Activated CD4-positive, alpha-beta T cell treated with anti-CD3 and anti-CD28 coated beads, Interleukin-10, Interleukin-2, amounts not matched to agents 100 ng/mL and 50 ng/mL, durations not matched to agents 16 hours and 8 hours (primary cell): ENCODE measurements at regions not wholly inside any gene's neighbourhood (a gene's known extent, or its start where the extent isn't known, plus 50 kb on each side); places are given as distances from the start of the nearest gene placed in this dataset.

Experiments
- DNase-seq: peaks from one replicate; pipeline ENCODE4 v3.0.0-alpha.2; 2020

DNA sequence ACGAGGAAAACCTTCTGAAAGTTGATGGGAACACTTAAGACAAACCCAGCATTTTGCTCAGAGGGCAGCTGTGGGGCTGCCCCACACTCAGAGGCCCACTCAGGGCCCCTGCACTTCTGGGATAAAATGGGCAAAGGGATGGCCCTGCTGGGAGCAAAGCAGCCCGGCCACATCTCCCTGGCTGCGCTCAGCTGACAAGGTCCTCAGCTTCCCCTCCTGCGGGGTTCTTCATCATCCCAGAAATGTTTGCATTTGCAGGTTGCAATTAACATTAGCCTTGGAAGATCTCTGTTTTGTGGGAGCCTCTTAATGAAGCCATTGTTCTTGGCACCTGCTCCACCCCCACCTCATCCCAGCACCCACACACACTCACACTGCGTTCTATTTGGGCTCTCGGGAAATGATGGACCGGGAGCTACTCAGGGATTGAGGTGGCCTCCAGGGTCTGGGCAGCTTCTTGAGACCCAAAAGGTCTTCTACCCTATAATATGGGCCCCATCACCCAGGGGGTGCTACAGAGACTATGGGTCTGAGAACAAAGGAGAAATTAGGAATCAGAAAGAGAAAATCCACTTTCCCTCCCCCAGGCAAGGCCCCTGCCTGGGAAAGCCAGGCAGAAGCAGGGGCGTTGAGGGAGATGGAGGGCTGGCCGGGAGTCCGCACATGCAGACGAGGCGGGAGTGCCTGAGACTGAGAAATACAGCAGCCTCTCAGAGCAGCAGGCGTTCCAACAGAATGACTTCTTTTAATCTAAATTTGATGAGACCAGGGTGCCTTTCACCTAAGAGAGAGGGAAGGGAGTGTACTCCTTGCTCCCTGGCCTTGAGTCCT lies 53.7 kb upstream of the RPL38 start:
- DNase-seq, result no peak

DNA sequence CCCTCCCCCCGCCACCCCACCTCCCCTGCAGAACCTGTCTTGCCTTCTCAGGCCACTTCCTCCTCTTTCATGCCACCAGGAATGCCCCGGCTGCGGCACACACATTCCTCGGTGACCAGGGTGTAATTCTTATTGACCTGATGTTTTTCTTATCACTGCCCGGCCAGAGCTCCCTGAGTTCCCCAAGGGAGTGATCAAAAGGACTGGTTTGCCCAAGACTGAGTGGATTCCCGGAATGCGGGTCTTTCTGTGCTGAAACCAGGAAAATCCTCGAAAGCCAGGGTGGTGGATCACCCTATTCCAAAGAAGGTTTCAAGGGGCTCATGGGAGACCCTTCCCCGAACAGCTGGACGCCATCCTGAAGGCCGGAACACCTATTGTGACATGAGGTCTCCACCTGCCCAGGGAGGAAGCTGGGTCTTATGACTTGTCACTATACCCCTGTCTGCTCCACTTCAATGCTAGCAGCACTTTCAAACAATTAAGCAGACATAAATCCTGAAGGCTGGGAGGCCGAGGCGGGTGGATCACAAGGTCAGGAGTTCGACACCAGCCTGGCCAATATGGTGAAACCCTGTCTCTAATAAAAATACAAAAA lies 53.0 kb upstream of the RPL38 start:
- no peak for DNase-seq

DNA sequence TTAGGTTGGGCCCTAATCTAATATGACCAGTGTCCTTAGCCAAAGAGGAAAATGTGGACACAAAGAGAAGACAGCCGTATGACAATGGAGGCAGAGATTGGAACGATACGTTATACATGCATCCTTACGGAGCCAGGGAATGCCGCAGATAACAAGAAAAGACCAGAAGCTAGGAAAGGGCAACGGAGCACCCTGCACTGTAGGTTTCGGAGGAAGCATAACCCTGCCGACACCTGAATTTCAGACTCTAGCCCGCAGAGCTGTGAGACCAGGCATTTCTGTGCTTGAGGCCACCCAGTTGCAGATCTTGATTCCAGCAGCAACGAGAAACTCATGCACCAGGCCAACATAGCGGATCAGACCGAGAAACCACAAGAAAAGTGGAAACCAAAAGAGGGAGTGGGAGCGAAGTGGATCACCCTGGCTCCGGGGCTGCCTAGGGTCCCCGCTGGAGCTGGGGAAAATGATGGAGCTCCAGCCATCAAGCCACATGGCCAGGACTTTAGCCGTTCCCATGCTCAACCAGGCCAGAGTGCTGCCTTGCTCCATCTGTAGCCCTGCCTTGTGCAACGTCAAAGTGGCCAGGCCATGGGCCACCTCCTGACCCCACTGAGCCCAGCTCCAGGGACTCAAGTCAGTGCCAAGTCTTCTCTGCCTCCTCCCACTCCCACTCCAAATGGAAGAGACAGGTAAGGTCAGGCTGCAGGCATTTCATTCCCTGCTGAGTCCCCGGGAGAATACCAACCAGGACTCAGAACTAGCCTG lies 51.7 kb upstream of the RPL38 start:
- no peak for DNase-seq

DNA sequence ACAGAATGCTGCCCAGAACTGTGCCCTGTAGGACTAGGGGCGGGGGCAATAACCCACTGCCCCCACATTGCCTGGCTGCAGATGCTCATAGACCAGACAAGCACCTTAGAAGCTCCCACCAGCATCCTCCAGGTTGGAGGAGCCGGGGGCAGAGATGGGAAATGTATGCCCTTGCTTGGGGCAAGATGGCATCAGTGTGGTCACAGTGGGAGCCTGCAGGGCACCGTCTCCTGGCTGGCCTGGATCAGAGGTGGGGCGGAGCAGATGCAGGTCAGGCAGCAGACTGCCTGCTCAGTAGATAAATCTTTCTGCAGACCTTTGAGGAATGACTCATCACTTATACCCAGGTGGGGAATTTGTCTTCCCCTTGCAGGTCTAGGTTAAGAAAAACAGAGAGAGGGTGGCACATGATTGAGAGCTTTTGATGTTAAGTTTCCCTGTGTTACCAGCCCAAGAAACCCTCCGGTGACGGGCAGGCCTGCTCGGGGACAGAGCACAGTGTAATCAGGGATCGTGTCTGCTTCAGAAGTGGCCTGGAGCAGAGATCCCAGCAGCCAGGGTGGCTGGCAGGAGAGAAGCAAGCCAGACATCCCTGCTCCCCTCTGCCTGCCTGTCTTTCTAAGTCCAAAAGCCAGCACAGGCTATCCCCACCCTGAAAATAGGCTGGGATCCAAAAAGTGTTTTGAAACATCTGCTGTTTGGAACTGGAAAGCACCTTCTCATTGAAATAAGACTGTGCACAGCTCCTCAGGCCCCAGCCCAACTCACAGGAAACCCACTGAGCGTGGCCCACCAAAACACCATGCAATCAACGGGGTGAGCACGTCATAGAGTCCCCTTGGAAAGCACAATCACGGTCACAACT lies 50.7 kb upstream of the RPL38 start:
- DNase-seq, result no peak

DNA sequence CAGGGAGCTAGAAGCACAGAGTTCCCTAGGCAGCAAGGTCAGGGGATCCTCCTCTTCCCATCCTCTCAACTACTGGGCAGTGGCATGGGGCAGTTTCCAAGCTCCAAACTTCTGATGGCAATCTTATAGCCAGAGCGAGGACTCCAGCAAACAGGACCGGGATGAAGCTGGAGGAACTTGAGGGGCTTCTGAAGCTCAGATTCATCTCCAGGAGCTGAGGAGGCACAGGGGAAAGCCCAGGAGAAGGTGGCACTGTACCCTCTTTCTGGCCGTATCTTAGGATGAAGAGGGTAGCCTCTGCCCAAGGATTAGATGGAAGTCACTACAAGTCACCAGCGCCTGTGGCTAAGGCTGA lies 50.0 kb upstream of the RPL38 start:
- DNase-seq, result no peak
